ENCODE measurements at regions not wholly inside any gene's neighbourhood (a gene's known extent, or its start where the extent isn't known, plus 50 kb on each side); places are given as distances from the start of the nearest gene placed in this dataset.

DNA sequence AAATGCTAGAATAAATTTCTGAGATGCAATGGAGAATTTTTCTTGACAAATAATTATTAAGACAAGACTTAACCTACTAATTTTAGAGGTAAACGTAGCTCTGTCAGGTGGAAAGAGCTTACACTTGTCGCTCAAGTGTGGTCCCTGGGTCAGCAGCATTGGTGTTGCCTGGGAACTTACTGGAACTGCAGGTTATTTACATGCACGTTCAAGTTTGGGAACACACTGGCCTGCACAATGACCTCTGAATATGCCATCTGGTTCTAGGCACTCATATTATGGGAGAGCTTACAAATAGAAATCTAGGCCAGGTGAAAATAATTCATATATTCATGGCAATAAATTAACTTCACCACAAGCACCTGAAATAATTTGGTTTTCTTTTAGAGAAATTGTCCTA is 88.5 kb upstream of the BCL9 start:
- H3K4me1 ChIP-seq (ENCODE audit: low read length) = no peaks in the 10 kb centered on the region
- no peak overlapping the region for H2AFZ ChIP-seq (ENCODE audit: low read length)
- H3K9me2 ChIP-seq (replicated peaks; ENCODE audit: insufficient read depth, low read length) = no peaks in the 10 kb centered on the region
- H3K27ac ChIP-seq (ENCODE audit: low read length) = no peak overlapping the region
- TF ChIP-seq EZH2 (optimal IDR thresholded peaks at IDR 0.05; ENCODE audit: low read depth, low read length) (no peak), EZH2phosphoT487 (IDR thresholded peaks at IDR 0.05; ENCODE audit: low read length) (no peak)
- TF ChIP-seq, protein P1, sequence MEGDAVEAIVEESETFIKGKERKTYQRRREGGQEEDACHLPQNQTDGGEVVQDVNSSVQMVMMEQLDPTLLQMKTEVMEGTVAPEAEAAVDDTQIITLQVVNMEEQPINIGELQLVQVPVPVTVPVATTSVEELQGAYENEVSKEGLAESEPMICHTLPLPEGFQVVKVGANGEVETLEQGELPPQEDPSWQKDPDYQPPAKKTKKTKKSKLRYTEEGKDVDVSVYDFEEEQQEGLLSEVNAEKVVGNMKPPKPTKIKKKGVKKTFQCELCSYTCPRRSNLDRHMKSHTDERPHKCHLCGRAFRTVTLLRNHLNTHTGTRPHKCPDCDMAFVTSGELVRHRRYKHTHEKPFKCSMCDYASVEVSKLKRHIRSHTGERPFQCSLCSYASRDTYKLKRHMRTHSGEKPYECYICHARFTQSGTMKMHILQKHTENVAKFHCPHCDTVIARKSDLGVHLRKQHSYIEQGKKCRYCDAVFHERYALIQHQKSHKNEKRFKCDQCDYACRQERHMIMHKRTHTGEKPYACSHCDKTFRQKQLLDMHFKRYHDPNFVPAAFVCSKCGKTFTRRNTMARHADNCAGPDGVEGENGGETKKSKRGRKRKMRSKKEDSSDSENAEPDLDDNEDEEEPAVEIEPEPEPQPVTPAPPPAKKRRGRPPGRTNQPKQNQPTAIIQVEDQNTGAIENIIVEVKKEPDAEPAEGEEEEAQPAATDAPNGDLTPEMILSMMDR (IDR thresholded peaks at IDR 0.05; ENCODE audit: low read length) = no peak
- H3K4me3 ChIP-seq (ENCODE audit: low read length) = no peak overlapping the region
- no peak overlapping the region for H3K4me2 ChIP-seq (ENCODE audit: low read depth, low read length)
- H3F3A ChIP-seq (ENCODE audit: insufficient read depth, low read length) = no peaks in the 10 kb centered on the region
- H3K9me3 ChIP-seq (replicated peaks; ENCODE audit: insufficient read depth, low read length) = no peaks in the 10 kb centered on the region
- no peaks in the 10 kb centered on the region for H3K79me2 ChIP-seq (ENCODE audit: low read length)
- H3K36me3 ChIP-seq (replicated peaks; ENCODE audit: insufficient read depth, low read length) = no peaks in the 10 kb centered on the region
- no peaks in the 10 kb centered on the region for H4K20me1 ChIP-seq (ENCODE audit: insufficient read depth, low read length)
- H3K27me3 ChIP-seq (replicated peaks; ENCODE audit: insufficient read depth, low read length) = no peaks in the 10 kb centered on the region
- no peak for DNase-seq
- H3K9ac ChIP-seq (ENCODE audit: low read length) = no peak overlapping the region

- Histone ChIP-seq H3K79me2 (ENCODE audit: low read length) (no peaks in the 10 kb centered on the region), H3K9me3 (replicated peaks; ENCODE audit: insufficient read depth, low read length) (no peaks in the 10 kb centered on the region), H3K9me2 (replicated peaks; ENCODE audit: insufficient read depth, low read length) (no peaks in the 10 kb centered on the region), H3K4me1 (ENCODE audit: low read length) (no peaks in the 10 kb centered on the region), H3K36me3 (replicated peaks; ENCODE audit: insufficient read depth, low read length) (no peaks in the 10 kb centered on the region), H3K27ac (ENCODE audit: low read length) (no peak overlapping the region), H3K4me3 (ENCODE audit: low read length) (no peak overlapping the region), H4K20me1 (ENCODE audit: insufficient read depth, low read length) (no peaks in the 10 kb centered on the region), H2AFZ (ENCODE audit: low read length) (no peak overlapping the region), H3K9ac (ENCODE audit: low read length) (no peak overlapping the region), H3K4me2 (ENCODE audit: low read depth, low read length) (no peak overlapping the region), H3F3A (ENCODE audit: insufficient read depth, low read length) (no peaks in the 10 kb centered on the region), H3K27me3 (replicated peaks; ENCODE audit: insufficient read depth, low read length) (no peaks in the 10 kb centered on the region)
- TF ChIP-seq, protein P1 (IDR thresholded peaks at IDR 0.05; ENCODE audit: low read length) = no peak
- TF ChIP-seq EZH2phosphoT487 (IDR thresholded peaks at IDR 0.05; ENCODE audit: low read length) = no peak
- no peak for TF ChIP-seq EZH2 (optimal IDR thresholded peaks at IDR 0.05; ENCODE audit: low read depth, low read length)
- no peak for DNase-seq
Measured at GRCh38 chr1:147463022-147463421, 78.3 kb upstream of the BCL9 start.

DNA sequence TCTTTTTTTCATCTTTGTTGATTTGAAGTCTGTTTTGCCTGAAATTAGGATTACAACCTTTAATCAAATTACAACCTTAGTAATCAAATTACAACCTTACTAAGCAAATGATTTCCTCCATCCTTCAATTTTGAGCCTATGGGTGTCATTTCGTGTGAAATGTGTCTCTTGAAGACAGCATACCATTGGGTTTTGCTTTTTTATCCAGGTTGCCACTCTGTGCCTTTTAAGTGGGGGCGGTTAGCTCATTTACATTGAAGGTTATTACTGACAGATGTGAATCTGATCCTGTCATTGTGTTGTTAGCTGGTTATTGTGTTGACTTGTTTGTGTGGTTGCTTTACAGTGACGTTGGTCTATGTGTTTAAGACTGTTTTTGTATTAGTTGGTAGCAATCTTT is 74.8 kb upstream of the BCL9 start:
- Histone ChIP-seq H3K79me2 (ENCODE audit: low read length) (no peaks in the 10 kb centered on the region), H3K4me2 (ENCODE audit: low read depth, low read length) (no peak overlapping the region), H4K20me1 (ENCODE audit: insufficient read depth, low read length) (no peaks in the 10 kb centered on the region), H3K4me3 (ENCODE audit: low read length) (no peak overlapping the region), H3K36me3 (replicated peaks; ENCODE audit: insufficient read depth, low read length) (no peaks in the 10 kb centered on the region), H3F3A (ENCODE audit: insufficient read depth, low read length) (no peaks in the 10 kb centered on the region), H2AFZ (ENCODE audit: low read length) (no peak overlapping the region), H3K9ac (ENCODE audit: low read length) (no peak overlapping the region), H3K27ac (ENCODE audit: low read length) (no peak overlapping the region), H3K9me3 (replicated peaks; ENCODE audit: insufficient read depth, low read length) (no peaks in the 10 kb centered on the region), H3K9me2 (replicated peaks; ENCODE audit: insufficient read depth, low read length) (no peaks in the 10 kb centered on the region), H3K4me1 (ENCODE audit: low read length) (no peaks in the 10 kb centered on the region), H3K27me3 (replicated peaks; ENCODE audit: insufficient read depth, low read length) (no peaks in the 10 kb centered on the region)
- DNase-seq = no peak
- TF ChIP-seq EZH2phosphoT487 (IDR thresholded peaks at IDR 0.05; ENCODE audit: low read length) (no peak), EZH2 (optimal IDR thresholded peaks at IDR 0.05; ENCODE audit: low read depth, low read length) (no peak)
- TF ChIP-seq, protein P1 (IDR thresholded peaks at IDR 0.05; ENCODE audit: low read length) = no peak

All from MM.1S (cell line).